Natural killer cell (primary cell): ENCODE measurements at regions not wholly inside any gene's neighbourhood (a gene's known extent, or its start where the extent isn't known, plus 50 kb on each side); places are given as distances from the start of the nearest gene placed in this dataset.
A peak's percentile ranks its signal among the peaks of the same experiment; 100 is the strongest.

Experiments used
- ATAC-seq, 3 donors: fragments of 150-1000 bp in 2 of 3; fragments of 200-7000 bp in 1 of 3; cut with Tn5 transposase; 1 replicate in 1 of 3; 2 replicates in 2 of 3; pipeline ENCODE4 v1.10.0; 2021; ENCODE audit warnings: mild to moderate bottlenecking in 2 of 3, moderate library complexity in 2 of 3
- DNase-seq, 2 donors: peaks; one replicate each; pipeline versions ENCODE4 v3.0.0 to v3.0.0-alpha.2; 2013 to 2021; ENCODE audit warnings: mixed read lengths in 1 of 2
- H3K27ac ChIP-seq: one replicate; pipeline ENCODE4 v1.5.1; 2013; ENCODE audit warnings: mild to moderate bottlenecking, low read length
- H3K27me3 ChIP-seq: one replicate; pipeline ENCODE4 v1.6.1; 2013; ENCODE audit warnings: low read length; ENCODE audit not compliant: control insufficient read depth, insufficient read depth
- H3K36me3 ChIP-seq: one replicate; pipeline ENCODE4 v1.6.1; 2013; ENCODE audit warnings: low read length; ENCODE audit not compliant: control insufficient read depth, insufficient read depth
- H3K4me1 ChIP-seq: one replicate; pipeline ENCODE4 v1.6.1; 2013; ENCODE audit warnings: low read length; ENCODE audit not compliant: control insufficient read depth, insufficient read depth
- H3K4me3 ChIP-seq: one replicate; pipeline ENCODE4 v1.5.1; 2013; ENCODE audit warnings: low read length
- H3K9me3 ChIP-seq: one replicate; pipeline ENCODE4 v1.6.1; 2013; ENCODE audit warnings: low read length; ENCODE audit not compliant: control insufficient read depth, insufficient read depth
- H3K27ac Mint-ChIP-seq, 2 donors: one replicate each; pipeline ENCODE4 v1.8.0; 2022; ENCODE audit warnings: mild to moderate bottlenecking in 2 of 2, mixed read lengths in 2 of 2, moderate library complexity in 1 of 2
- H3K27me3 Mint-ChIP-seq, 2 donors: one replicate each; pipeline ENCODE4 v1.8.0; 2022; ENCODE audit warnings: low read depth in 2 of 2, mixed read lengths in 2 of 2
- H3K36me3 Mint-ChIP-seq: one replicate; pipeline ENCODE4 v1.8.0; 2022; ENCODE audit warnings: mixed read lengths
- H3K4me1 Mint-ChIP-seq, 2 donors: one replicate each; pipeline ENCODE4 v1.8.0; 2022; ENCODE audit warnings: mixed read lengths in 2 of 2
- H3K4me3 Mint-ChIP-seq: one replicate; pipeline ENCODE4 v1.8.0; 2022; ENCODE audit warnings: mild to moderate bottlenecking, moderate library complexity, mixed read lengths
- H3K9me3 Mint-ChIP-seq, 2 donors: one replicate each; pipeline ENCODE4 v1.8.0; 2022; ENCODE audit warnings: mixed read lengths in 2 of 2
- WGBS: methylation state at CpG from one replicate; pipeline ENCODE4 v1.1.7; 2013; ENCODE audit warnings: missing lambda C conversion rate; ENCODE audit not compliant: insufficient coverage; 5-methylcytosine and 5-hydroxymethylcytosine counted together
- intact Hi-C: fragments of 100-400 bp; cut with micrococcal nuclease; formaldehyde crosslinking; loops from one replicate; pipeline ENCODE4 v1.14.2; 2022
- TF ChIP-seq, protein P1 (sequence below): fragments of 200-600 bp; IDR thresholded peaks from one replicate; pipeline ENCODE4 v1.8.0; 2022; ENCODE audit warnings: antibody characterized with exemption

DNA sequence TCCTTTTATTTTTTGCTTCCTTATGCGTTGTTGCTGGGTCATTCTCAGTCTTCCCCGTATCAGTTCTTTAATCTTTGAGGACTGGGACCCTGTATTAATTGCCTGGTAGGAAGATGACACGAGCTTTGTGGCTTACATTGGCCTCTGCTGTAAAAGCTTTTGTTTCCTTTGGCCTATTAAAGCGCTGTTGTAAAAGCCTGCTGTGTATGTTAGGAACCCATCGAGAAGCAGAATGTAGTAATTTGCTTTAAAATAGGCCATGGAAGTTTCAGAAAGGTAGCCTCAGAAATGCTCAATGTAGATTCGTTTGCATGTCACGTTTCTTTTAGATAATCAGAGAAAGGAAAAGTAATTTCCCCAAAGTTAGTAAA, 257.5 kb upstream of the STARD13 start:
- peaks cover 0 to 2% of the 10 kb centered on the region in 2 donors for H3K9me3 Mint-ChIP-seq
- H3K4me1 Mint-ChIP-seq, result peaks cover 31 to 36% of the 10 kb centered on the region in 2 donors
- no peaks in the 10 kb centered on the region for H3K36me3 ChIP-seq
- no peaks in the 10 kb centered on the region for H3K27me3 Mint-ChIP-seq
- TF ChIP-seq, protein P1, sequence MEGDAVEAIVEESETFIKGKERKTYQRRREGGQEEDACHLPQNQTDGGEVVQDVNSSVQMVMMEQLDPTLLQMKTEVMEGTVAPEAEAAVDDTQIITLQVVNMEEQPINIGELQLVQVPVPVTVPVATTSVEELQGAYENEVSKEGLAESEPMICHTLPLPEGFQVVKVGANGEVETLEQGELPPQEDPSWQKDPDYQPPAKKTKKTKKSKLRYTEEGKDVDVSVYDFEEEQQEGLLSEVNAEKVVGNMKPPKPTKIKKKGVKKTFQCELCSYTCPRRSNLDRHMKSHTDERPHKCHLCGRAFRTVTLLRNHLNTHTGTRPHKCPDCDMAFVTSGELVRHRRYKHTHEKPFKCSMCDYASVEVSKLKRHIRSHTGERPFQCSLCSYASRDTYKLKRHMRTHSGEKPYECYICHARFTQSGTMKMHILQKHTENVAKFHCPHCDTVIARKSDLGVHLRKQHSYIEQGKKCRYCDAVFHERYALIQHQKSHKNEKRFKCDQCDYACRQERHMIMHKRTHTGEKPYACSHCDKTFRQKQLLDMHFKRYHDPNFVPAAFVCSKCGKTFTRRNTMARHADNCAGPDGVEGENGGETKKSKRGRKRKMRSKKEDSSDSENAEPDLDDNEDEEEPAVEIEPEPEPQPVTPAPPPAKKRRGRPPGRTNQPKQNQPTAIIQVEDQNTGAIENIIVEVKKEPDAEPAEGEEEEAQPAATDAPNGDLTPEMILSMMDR, result no peak
- DNase-seq, result no peak
- no peaks in the 10 kb centered on the region for H3K27me3 ChIP-seq
- H3K9me3 ChIP-seq, result no peaks in the 10 kb centered on the region
- H3K27ac Mint-ChIP-seq, result peak overlapping the region; percentile 99 to 100
- 2% methylated on average over 6 of the region's 7 CpGs for WGBS
- peak overlapping the region; percentile 96 for H3K4me3 Mint-ChIP-seq
- no peaks in the 10 kb centered on the region for H3K36me3 Mint-ChIP-seq
- peaks cover 6% of the 10 kb centered on the region for H3K4me1 ChIP-seq
- H3K4me3 ChIP-seq, result peak overlapping the region; percentile 48
- peak in 1 of 3 donors; percentile 4 for ATAC-seq
- H3K27ac ChIP-seq, result peak overlapping the region; percentile 100
- intact Hi-C loops, result loop anchor here (2.0 to 5.0 kb wide), 4 partner anchors 276 to 1228 kb away; partner anchors contain the start of genes BRCA2, N4BP2L1, RFC3 and ZAR1L

DNA sequence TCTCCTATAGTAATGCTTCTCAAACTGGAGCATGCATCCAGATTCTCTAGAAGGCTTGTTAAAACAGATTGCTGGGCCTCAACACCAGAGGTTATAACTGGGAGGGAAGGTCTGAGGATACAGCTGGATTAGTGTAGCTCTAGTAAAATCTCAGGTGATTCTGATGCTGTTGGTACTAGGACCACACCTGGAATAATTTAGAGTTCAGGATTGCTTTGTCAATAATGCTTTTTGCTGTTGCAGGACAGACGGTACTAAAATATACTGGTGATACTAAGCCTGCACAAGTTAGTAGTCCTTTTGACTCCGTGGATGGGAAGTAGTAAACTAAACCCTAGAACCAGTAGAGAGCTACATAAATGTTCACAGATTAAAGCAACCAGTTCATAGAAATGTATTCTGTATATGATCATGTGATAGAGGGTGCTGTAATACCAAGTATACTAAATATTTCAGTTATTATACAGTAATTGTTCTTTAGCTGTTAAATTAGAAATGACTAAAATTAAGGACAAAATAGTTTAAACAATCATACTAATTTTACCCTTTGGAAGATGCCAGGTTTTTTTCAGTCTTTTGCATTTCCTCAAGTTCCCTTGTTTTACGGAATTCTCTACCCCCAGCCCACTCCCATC, 258.2 kb upstream of the STARD13 start:
- peak overlapping the region; percentile 100 for H3K27ac ChIP-seq
- no peaks in the 10 kb centered on the region for H3K36me3 Mint-ChIP-seq
- H3K9me3 Mint-ChIP-seq, result peaks cover 0 to 2% of the 10 kb centered on the region in 2 donors
- TF ChIP-seq, protein P1, result no peak
- 65% methylated on average over 3 of the region's 3 CpGs for WGBS
- ATAC-seq (no peak), DNase-seq (peak in 1 of 2 donors; percentile 41)
- no peaks in the 10 kb centered on the region for H3K36me3 ChIP-seq
- no peaks in the 10 kb centered on the region for H3K27me3 Mint-ChIP-seq
- peaks cover 31 to 36% of the 10 kb centered on the region in 2 donors for H3K4me1 Mint-ChIP-seq
- peaks cover 6% of the 10 kb centered on the region for H3K4me1 ChIP-seq
- no peaks in the 10 kb centered on the region for H3K9me3 ChIP-seq
- H3K4me3 ChIP-seq, result peak overlapping the region; percentile 48
- H3K27ac Mint-ChIP-seq, result peak overlapping the region; percentile 99 to 100
- peak overlapping the region; percentile 96 for H3K4me3 Mint-ChIP-seq
- intact Hi-C loops, result loop anchor here (2.0 to 5.0 kb wide), 4 partner anchors 275 to 1229 kb away; partner anchors contain the start of genes BRCA2, N4BP2L1, RFC3 and ZAR1L
- H3K27me3 ChIP-seq, result no peaks in the 10 kb centered on the region

DNA sequence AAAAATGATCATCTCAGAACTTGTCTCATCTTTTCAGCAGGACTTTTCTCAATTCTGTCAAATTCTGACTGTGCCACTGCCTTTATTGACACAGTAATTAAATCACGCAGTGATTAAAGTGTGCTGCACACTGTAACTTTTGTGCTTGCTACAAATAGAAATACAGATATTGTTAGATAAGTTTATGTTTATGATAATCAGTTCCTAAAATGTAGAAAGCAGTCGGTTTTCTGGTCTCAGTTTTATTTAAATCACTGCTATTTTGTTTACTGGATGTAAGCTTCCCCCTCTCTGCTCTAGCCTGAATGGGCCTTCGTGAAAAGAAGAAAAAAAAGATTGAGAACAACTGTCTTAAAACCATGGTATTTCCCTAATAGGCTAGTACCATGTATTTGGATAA, 258.8 kb upstream of the STARD13 start:
- Histone ChIP-seq H3K27ac (peak overlapping the region; percentile 100), H3K9me3 (no peaks in the 10 kb centered on the region), H3K4me3 (no peak overlapping the region), H3K36me3 (no peaks in the 10 kb centered on the region), H3K4me1 (peaks cover 6% of the 10 kb centered on the region), H3K27me3 (no peaks in the 10 kb centered on the region)
- ATAC-seq (no peak), DNase-seq (no peak)
- Mint-ChIP-seq H3K27me3 (peaks cover 0 to under 1% of the 10 kb centered on the region in 2 donors), H3K4me3 (no peak overlapping the region), H3K9me3 (peaks cover 0 to 2% of the 10 kb centered on the region in 2 donors), H3K36me3 (no peaks in the 10 kb centered on the region), H3K27ac (peak overlapping the region in 1 of 2 donors; percentile 99), H3K4me1 (peaks cover 31 to 36% of the 10 kb centered on the region in 2 donors)
- TF ChIP-seq, protein P1, result no peak
- WGBS, result 80% methylated on average over 3 of the region's 3 CpGs
- intact Hi-C loops, result loop anchor here (5.0 kb wide), 1 partner anchor 317 kb away; no protein-coding TSS in a partner anchor
